ENCODE measurements at regions not wholly inside any gene's neighbourhood (a gene's known extent, or its start where the extent isn't known, plus 50 kb on each side); places are given as distances from the start of the nearest gene placed in this dataset.

- H3K9me3 ChIP-seq, result no peaks in the 10 kb centered on the region
- no peaks in the 10 kb centered on the region for H3K36me3 ChIP-seq (ENCODE audit: low read depth, missing control alignments)
- H3K4me1 ChIP-seq, result no peaks in the 10 kb centered on the region
- no peak overlapping the region for H3K27ac ChIP-seq
- H3K27me3 ChIP-seq, result no peaks in the 10 kb centered on the region
- H3K4me3 ChIP-seq, result no peak overlapping the region
- 78 to 89% methylated on average over 1 of the region's 1 CpG for WGBS, 2 donors
- no peak for DNase-seq
- TF ChIP-seq POLR2A (IDR thresholded peaks at IDR 0.05) (no peak), CTCF (IDR thresholded peaks at IDR 0.05) (no peak)
- intact Hi-C loops (cut with DNase I; ENCODE audit: low total_unique reads), result no loop called here
These were observed 198.0 kb upstream of the LEF1 start for GRCh38 chr4:108366716-108367115.

GRCh38 chr4:108365551-108365950 is 196.8 kb upstream of the LEF1 start:
- Histone ChIP-seq H3K9me3 (no peaks in the 10 kb centered on the region), H3K27ac (no peak overlapping the region), H3K4me1 (peaks cover 3% of the 10 kb centered on the region), H3K36me3 (ENCODE audit: low read depth, missing control alignments) (no peaks in the 10 kb centered on the region), H3K27me3 (no peaks in the 10 kb centered on the region), H3K4me3 (no peak overlapping the region)
- DNase-seq, result no peak
- intact Hi-C loops (cut with DNase I; ENCODE audit: low total_unique reads), result no loop called here
- TF ChIP-seq CTCF (IDR thresholded peaks at IDR 0.05) (no peak), POLR2A (IDR thresholded peaks at IDR 0.05) (no peak)
- WGBS, 2 donors, result 75 to 79% methylated on average over 7 of the region's 7 CpGs

- Histone ChIP-seq H3K27me3 (no peaks in the 10 kb centered on the region), H3K36me3 (ENCODE audit: low read depth, missing control alignments) (no peaks in the 10 kb centered on the region), H3K9me3 (no peaks in the 10 kb centered on the region), H3K4me1 (peaks cover 3% of the 10 kb centered on the region), H3K4me3 (no peak overlapping the region), H3K27ac (no peak overlapping the region)
- WGBS, 2 donors, result 80 to 89% methylated on average over 3 of the region's 3 CpGs
- TF ChIP-seq CTCF (IDR thresholded peaks at IDR 0.05), result no peak
- TF ChIP-seq POLR2A (IDR thresholded peaks at IDR 0.05), result no peak
- intact Hi-C loops (cut with DNase I; ENCODE audit: low total_unique reads), result no loop called here
- DNase-seq, result no peak
These were observed 193.2 kb upstream of the LEF1 start for GRCh38 chr4:108361886-108362285.

GRCh38 chr4:108361446-108361820 is 192.7 kb upstream of the LEF1 start:
- Histone ChIP-seq H3K4me1 (peaks cover 3% of the 10 kb centered on the region), H3K9me3 (no peaks in the 10 kb centered on the region), H3K36me3 (ENCODE audit: low read depth, missing control alignments) (no peaks in the 10 kb centered on the region), H3K27ac (no peak overlapping the region), H3K4me3 (no peak overlapping the region), H3K27me3 (no peaks in the 10 kb centered on the region)
- DNase-seq, result no peak
- WGBS, 2 donors, result 38% methylated on average over 2 of the region's 2 CpGs
- TF ChIP-seq CTCF (IDR thresholded peaks at IDR 0.05) (no peak), POLR2A (IDR thresholded peaks at IDR 0.05) (no peak)
- intact Hi-C loops (cut with DNase I; ENCODE audit: low total_unique reads), result no loop called here

GRCh38 chr4:108360754-108361445 is 192.2 kb upstream of the LEF1 start:
- Histone ChIP-seq H3K27me3 (no peaks in the 10 kb centered on the region), H3K27ac (no peak overlapping the region), H3K36me3 (ENCODE audit: low read depth, missing control alignments) (no peaks in the 10 kb centered on the region), H3K9me3 (no peaks in the 10 kb centered on the region), H3K4me1 (peaks cover 3% of the 10 kb centered on the region), H3K4me3 (no peak overlapping the region)
- intact Hi-C loops (cut with DNase I; ENCODE audit: low total_unique reads), result no loop called here
- no peak for DNase-seq
- TF ChIP-seq POLR2A (IDR thresholded peaks at IDR 0.05), result no peak
- TF ChIP-seq CTCF (IDR thresholded peaks at IDR 0.05), result no peak
- 35 to 46% methylated on average over 12 of the region's 12 CpGs for WGBS, 2 donors

Data from testis (tissue), 2 donors.